Activated T-helper 1 cell treated with anti-CD3 and anti-CD28 coated beads, Interleukin-2, amount 50 U/mL, for 16 hours (primary cell): ENCODE measurements at regions not wholly inside any gene's neighbourhood (a gene's known extent, or its start where the extent isn't known, plus 50 kb on each side); places are given as distances from the start of the nearest gene placed in this dataset.

Source experiments
- DNase-seq, 2 donors: peaks; one replicate each; pipeline ENCODE4 v3.0.0-alpha.2; 2020; ENCODE audit warnings: low read depth in 1 of 2, low spot score in 1 of 2

GRCh38 chr10:44326474-44327030 lies 58.3 kb downstream of the CXCL12 start:
- no peak for DNase-seq

- no peak for DNase-seq
Measured at GRCh38 chr10:44325596-44326307, 59.1 kb downstream of the CXCL12 start.

- no peak for DNase-seq
Measured at GRCh38 chr10:44325157-44325556, 59.7 kb downstream of the CXCL12 start.

GRCh38 chr10:44323838-44324237 lies 61.1 kb downstream of the CXCL12 start:
- DNase-seq = no peak

GRCh38 chr10:44322137-44322536 lies 62.8 kb downstream of the CXCL12 start:
- DNase-seq = no peak

- no peak for DNase-seq
Measured at GRCh38 chr10:44320756-44321155, 64.1 kb downstream of the CXCL12 start.

GRCh38 chr10:44317856-44318255 lies 67.0 kb downstream of the CXCL12 start:
- no peak for DNase-seq

GRCh38 chr10:44316922-44317215 lies 68.0 kb downstream of the CXCL12 start:
- DNase-seq = no peak

- DNase-seq = no peak
Measured at GRCh38 chr10:44316187-44316921, 68.5 kb downstream of the CXCL12 start.

GRCh38 chr10:44314802-44315460 lies 70.0 kb downstream of the CXCL12 start:
- DNase-seq = no peak

- DNase-seq = no peak
Measured at GRCh38 chr10:44313761-44314165, 71.1 kb downstream of the CXCL12 start.

- DNase-seq = no peak
Measured at GRCh38 chr10:44312401-44312800, 72.5 kb downstream of the CXCL12 start.

- DNase-seq = no peak
Measured at GRCh38 chr10:44311563-44312051, 73.3 kb downstream of the CXCL12 start.

GRCh38 chr10:44310762-44311562 lies 73.9 kb downstream of the CXCL12 start:
- DNase-seq = peak; percentile 40 to 41

- DNase-seq = no peak
Measured at GRCh38 chr10:44309939-44310761, 74.7 kb downstream of the CXCL12 start.

GRCh38 chr10:44309361-44309760 lies 75.5 kb downstream of the CXCL12 start:
- no peak for DNase-seq

- no peak for DNase-seq
Measured at GRCh38 chr10:44308935-44309334, 76.0 kb downstream of the CXCL12 start.

GRCh38 chr10:44307691-44308090 lies 77.2 kb downstream of the CXCL12 start:
- no peak for DNase-seq

GRCh38 chr10:44306762-44307161 lies 78.1 kb downstream of the CXCL12 start:
- DNase-seq = no peak

GRCh38 chr10:44306147-44306710 lies 78.7 kb downstream of the CXCL12 start:
- DNase-seq = no peak
